Neural progenitor cell (in vitro differentiated cells): ENCODE measurements at regions not wholly inside any gene's neighbourhood (a gene's known extent, or its start where the extent isn't known, plus 50 kb on each side); places are given as distances from the start of the nearest gene placed in this dataset.

ENCODE experiments used
- CTCF ChIP-seq: fragments of 200-600 bp; sonication (generic); IDR thresholded peaks from 2 replicates; pipeline ENCODE4 v1.5.1; 2017; ENCODE audit warnings: antibody characterized with exemption, mild to moderate bottlenecking
- EZH2 ChIP-seq: fragments of 200-600 bp; sonication (generic); IDR thresholded peaks from 2 replicates; pipeline ENCODE4 v1.6.1; 2017; ENCODE audit warnings: antibody characterized with exemption, mild to moderate bottlenecking, moderate library complexity
- EZH2phosphoT487 ChIP-seq: fragments of 200-600 bp; sonication (generic); IDR thresholded peaks from 2 replicates; pipeline ENCODE4 v1.6.1; 2017; ENCODE audit warnings: antibody characterized with exemption

- TF ChIP-seq EZH2: no peak
- no peak for TF ChIP-seq CTCF
- no peak for TF ChIP-seq EZH2phosphoT487
Measured at GRCh38 chr2:216780843-216781242, 79.0 kb downstream of the TNP1 start.
